Peyer's patch (tissue), 4 donors: ENCODE measurements at regions not wholly inside any gene's neighbourhood (a gene's known extent, or its start where the extent isn't known, plus 50 kb on each side); places are given as distances from the start of the nearest gene placed in this dataset.

ENCODE experiments used
- DNase-seq, 3 donors: peaks; one replicate each; pipeline ENCODE4 v3.0.0-alpha.2; 2017 to 2019
- H3K27ac ChIP-seq, 4 donors: fragments of 200-600 bp; sonication (generic); one replicate each; pipeline ENCODE4 v1.5.1; 2016 to 2019
- H3K27me3 ChIP-seq, 2 donors: fragments of 200-600 bp; sonication (generic); one replicate each; pipeline ENCODE4 v1.5.1; 2019
- H3K36me3 ChIP-seq, 3 donors: fragments of 200-600 bp; sonication (generic); one replicate each; pipeline ENCODE4 v1.5.1; 2016 to 2019
- H3K4me1 ChIP-seq, 4 donors: fragments of 200-600 bp; sonication (generic); one replicate each; pipeline ENCODE4 v1.5.1; 2016 to 2019
- H3K4me3 ChIP-seq, 4 donors: fragments of 200-600 bp; sonication (generic); 1 replicate in 3 of 4; 2 replicates in 1 of 4; pipeline ENCODE4 v1.5.1; 2016 to 2019; ENCODE audit warnings: mild to moderate bottlenecking in 1 of 4
- H3K9me3 ChIP-seq, 4 donors: fragments of 200-600 bp; sonication (generic); one replicate each; pipeline ENCODE4 v1.5.1; 2016 to 2019; ENCODE audit warnings: mild to moderate bottlenecking in 1 of 4
- CTCF ChIP-seq, 6 experiments: fragments of 450-650 bp in 4 of 6; fragments of 200-600 bp in 2 of 6; sonication (generic) in 1 of 6; IDR thresholded peaks; one replicate each; pipeline ENCODE4 v1.5.1; 2017 to 2019; ENCODE audit warnings: antibody characterized with exemption in 6 of 6, mild to moderate bottlenecking in 3 of 6, moderate library complexity in 1 of 6
- POLR2A ChIP-seq, 2 donors: fragments of 450-650 bp; IDR thresholded peaks; one replicate each; pipeline ENCODE4 v1.5.1; 2017; ENCODE audit warnings: antibody characterized with exemption in 2 of 2, mild to moderate bottlenecking in 2 of 2, moderate library complexity in 2 of 2

GRCh38 chr13:30140973-30141372 is 166.4 kb downstream of the KATNAL1 start:
- TF ChIP-seq CTCF (IDR thresholded peaks at IDR 0.05) (no peak), POLR2A (IDR thresholded peaks at IDR 0.05) (no peak)
- Histone ChIP-seq H3K27ac (no peak overlapping the region), H3K27me3 (no peaks in the 10 kb centered on the region), H3K9me3 (no peaks in the 10 kb centered on the region), H3K4me1 (no peaks in the 10 kb centered on the region), H3K4me3 (no peak overlapping the region), H3K36me3 (no peaks in the 10 kb centered on the region)
- DNase-seq, result no peak

- Histone ChIP-seq H3K27ac (no peak overlapping the region), H3K4me3 (no peak overlapping the region), H3K4me1 (peaks cover 0 to 7% (median 0%) of the 10 kb centered on the region in 4 donors), H3K36me3 (no peaks in the 10 kb centered on the region), H3K27me3 (no peaks in the 10 kb centered on the region), H3K9me3 (no peaks in the 10 kb centered on the region)
- TF ChIP-seq CTCF (IDR thresholded peaks at IDR 0.05) (no peak), POLR2A (IDR thresholded peaks at IDR 0.05) (no peak)
- DNase-seq, result no peak
Observed at GRCh38 chr13:30138511-30138910, 168.8 kb downstream of the KATNAL1 start.

GRCh38 chr13:30135868-30136267 is 171.5 kb downstream of the KATNAL1 start:
- Histone ChIP-seq H3K27me3 (no peaks in the 10 kb centered on the region), H3K4me1 (peaks cover 0 to 15% (median 0%) of the 10 kb centered on the region in 4 donors), H3K4me3 (no peak overlapping the region), H3K9me3 (no peaks in the 10 kb centered on the region), H3K27ac (no peak overlapping the region), H3K36me3 (no peaks in the 10 kb centered on the region)
- DNase-seq, result no peak
- TF ChIP-seq CTCF (IDR thresholded peaks at IDR 0.05) (no peak), POLR2A (IDR thresholded peaks at IDR 0.05) (no peak)

- Histone ChIP-seq H3K27me3 (no peaks in the 10 kb centered on the region), H3K36me3 (no peaks in the 10 kb centered on the region), H3K9me3 (no peaks in the 10 kb centered on the region), H3K4me1 (peaks cover 0 to 15% (median 0%) of the 10 kb centered on the region in 4 donors), H3K4me3 (no peak overlapping the region), H3K27ac (no peak overlapping the region)
- TF ChIP-seq POLR2A (IDR thresholded peaks at IDR 0.05), result no peak
- no peak for TF ChIP-seq CTCF (IDR thresholded peaks at IDR 0.05)
- no peak for DNase-seq
Observed at GRCh38 chr13:30135351-30135750, 172.0 kb downstream of the KATNAL1 start.

GRCh38 chr13:30134578-30134977 is 172.8 kb downstream of the KATNAL1 start:
- Histone ChIP-seq H3K4me3 (no peak overlapping the region), H3K4me1 (peaks cover 0 to 15% (median 0%) of the 10 kb centered on the region in 4 donors), H3K27ac (no peak overlapping the region), H3K27me3 (no peaks in the 10 kb centered on the region), H3K9me3 (no peaks in the 10 kb centered on the region), H3K36me3 (no peaks in the 10 kb centered on the region)
- DNase-seq, result no peak
- TF ChIP-seq POLR2A (IDR thresholded peaks at IDR 0.05) (no peak), CTCF (IDR thresholded peaks at IDR 0.05) (no peak)

- no peak for DNase-seq
- no peaks in the 10 kb centered on the region for H3K9me3 ChIP-seq
- no peak overlapping the region for H3K27ac ChIP-seq
- no peaks in the 10 kb centered on the region for H3K36me3 ChIP-seq
- H3K27me3 ChIP-seq, result no peaks in the 10 kb centered on the region
- H3K4me1 ChIP-seq, result peaks cover 0 to 15% (median 0%) of the 10 kb centered on the region in 4 donors
- no peak overlapping the region for H3K4me3 ChIP-seq
- TF ChIP-seq CTCF (IDR thresholded peaks at IDR 0.05) (no peak), POLR2A (IDR thresholded peaks at IDR 0.05) (no peak)
Observed at GRCh38 chr13:30133996-30134395, 173.4 kb downstream of the KATNAL1 start.
